AG10803 (cell line): ENCODE measurements at regions not wholly inside any gene's neighbourhood (a gene's known extent, or its start where the extent isn't known, plus 50 kb on each side); places are given as distances from the start of the nearest gene placed in this dataset.
"Not testable (repeated sequence)": the region's sequence is repeated elsewhere in the genome, so short reads cannot be mapped to it uniquely, and the experiment has no call there.

Source experiments
- DNase-seq: peaks from one replicate; pipeline ENCODE4 v3.0.0; 2010; ENCODE audit warnings: low read depth
- H3K4me3 ChIP-seq: 2 replicates; pipeline ENCODE4 v1.5.1; 2011; ENCODE audit warnings: mild to moderate bottlenecking, low read length, control low read depth
- TF ChIP-seq, protein P1 (sequence below): conservative IDR thresholded peaks from 2 replicates; pipeline ENCODE4 v1.5.1; 2011; ENCODE audit warnings: mild to moderate bottlenecking, low read length, control low read depth, inconsistent platforms

- TF ChIP-seq, protein P1, sequence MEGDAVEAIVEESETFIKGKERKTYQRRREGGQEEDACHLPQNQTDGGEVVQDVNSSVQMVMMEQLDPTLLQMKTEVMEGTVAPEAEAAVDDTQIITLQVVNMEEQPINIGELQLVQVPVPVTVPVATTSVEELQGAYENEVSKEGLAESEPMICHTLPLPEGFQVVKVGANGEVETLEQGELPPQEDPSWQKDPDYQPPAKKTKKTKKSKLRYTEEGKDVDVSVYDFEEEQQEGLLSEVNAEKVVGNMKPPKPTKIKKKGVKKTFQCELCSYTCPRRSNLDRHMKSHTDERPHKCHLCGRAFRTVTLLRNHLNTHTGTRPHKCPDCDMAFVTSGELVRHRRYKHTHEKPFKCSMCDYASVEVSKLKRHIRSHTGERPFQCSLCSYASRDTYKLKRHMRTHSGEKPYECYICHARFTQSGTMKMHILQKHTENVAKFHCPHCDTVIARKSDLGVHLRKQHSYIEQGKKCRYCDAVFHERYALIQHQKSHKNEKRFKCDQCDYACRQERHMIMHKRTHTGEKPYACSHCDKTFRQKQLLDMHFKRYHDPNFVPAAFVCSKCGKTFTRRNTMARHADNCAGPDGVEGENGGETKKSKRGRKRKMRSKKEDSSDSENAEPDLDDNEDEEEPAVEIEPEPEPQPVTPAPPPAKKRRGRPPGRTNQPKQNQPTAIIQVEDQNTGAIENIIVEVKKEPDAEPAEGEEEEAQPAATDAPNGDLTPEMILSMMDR = no peak
- DNase-seq = no peak
- H3K4me3 ChIP-seq = no peak overlapping the region
Observed at GRCh38 chr4:91838181-91838861, 465.4 kb upstream of the GRID2 start.

- TF ChIP-seq, protein P1 = no peak
- no peak overlapping the region for H3K4me3 ChIP-seq
- DNase-seq = no peak
Observed at GRCh38 chr4:91840359-91840758, 463.4 kb upstream of the GRID2 start.

DNA sequence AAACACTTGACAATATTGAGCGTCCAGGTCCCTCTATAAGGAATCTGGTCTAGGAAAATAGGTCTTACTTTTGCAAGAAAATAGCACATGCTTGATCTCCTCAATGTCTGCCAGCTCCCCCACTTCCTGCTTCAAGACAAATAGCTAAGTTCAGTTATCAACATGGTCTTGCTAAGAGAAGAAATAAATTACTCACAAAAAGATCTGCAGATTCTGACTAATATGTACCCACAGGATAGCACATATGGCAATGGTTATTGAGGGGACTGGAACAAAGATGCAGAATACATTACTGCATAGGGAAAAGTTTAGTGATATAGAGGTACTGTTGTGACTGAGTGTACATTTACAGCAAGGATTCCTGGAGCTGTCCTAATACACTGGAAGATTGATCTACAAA lies 457.5 kb upstream of the GRID2 start:
- DNase-seq = no peak
- TF ChIP-seq, protein P1 = no peak
- H3K4me3 ChIP-seq = no peak overlapping the region

GRCh38 chr4:91851456-91851855 lies 452.3 kb upstream of the GRID2 start:
- no peak for DNase-seq
- no peak overlapping the region for H3K4me3 ChIP-seq
- TF ChIP-seq, protein P1 = no peak

DNA sequence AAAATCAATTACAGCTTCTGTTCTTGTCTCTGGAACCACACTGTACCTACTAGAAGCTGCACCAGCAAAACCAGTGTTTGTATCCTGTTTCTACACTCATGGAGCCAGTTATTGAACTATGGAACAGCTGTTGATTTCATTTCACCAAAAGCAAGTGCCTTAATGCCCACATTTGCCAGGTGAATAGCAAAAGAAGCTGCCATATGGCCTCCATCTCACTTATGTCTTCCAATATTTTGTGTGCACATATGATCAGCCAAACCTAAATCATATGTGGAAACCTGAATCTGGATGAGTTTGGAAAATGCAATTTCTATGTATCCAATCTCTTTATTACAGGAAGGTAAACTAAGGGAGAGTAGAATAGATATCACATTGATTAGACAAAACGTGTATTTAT lies 415.8 kb upstream of the GRID2 start:
- TF ChIP-seq, protein P1 = no peak
- no peak overlapping the region for H3K4me3 ChIP-seq
- no peak for DNase-seq

GRCh38 chr4:91891217-91891616 lies 412.5 kb upstream of the GRID2 start:
- not testable (repeated sequence) for DNase-seq, H3K4me3 ChIP-seq

DNA sequence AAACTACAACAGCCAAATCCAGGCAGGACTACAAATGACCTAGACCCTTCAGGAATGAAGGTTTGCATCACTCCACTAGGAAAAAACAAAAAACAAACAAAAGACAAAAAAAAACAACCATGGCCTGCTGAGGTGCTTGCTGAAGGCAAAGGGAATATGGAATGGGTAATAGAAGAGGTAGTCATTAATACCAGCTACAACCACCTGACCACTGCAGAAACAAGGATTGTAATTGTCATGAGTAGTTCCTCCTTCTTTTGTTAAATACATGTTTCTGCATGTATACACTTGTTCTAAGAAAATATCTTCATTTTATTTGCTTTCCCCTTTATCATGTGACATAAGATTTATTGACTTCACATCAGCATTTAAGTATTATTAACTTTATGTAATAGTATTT lies 409.8 kb upstream of the GRID2 start:
- H3K4me3 ChIP-seq = no peak overlapping the region
- DNase-seq = no peak
- TF ChIP-seq, protein P1 = no peak

- H3K4me3 ChIP-seq = no peak overlapping the region
- no peak for DNase-seq
- TF ChIP-seq, protein P1 = no peak
Observed at GRCh38 chr4:91904556-91904955, 399.2 kb upstream of the GRID2 start.
